ENCODE measurements at regions not wholly inside any gene's neighbourhood (a gene's known extent, or its start where the extent isn't known, plus 50 kb on each side); places are given as distances from the start of the nearest gene placed in this dataset.

GRCh38 chrX:43380704-43381103 lies 275.4 kb upstream of the MAOA start:
- H2AFZ ChIP-seq (ENCODE audit: low read length): no peak overlapping the region
- H2BK15ac ChIP-seq (ENCODE audit: low read length): no peak overlapping the region
- H3K4ac ChIP-seq (replicated peaks; ENCODE audit: insufficient read length, low read depth, low read length): no peak overlapping the region
- no peak overlapping the region for H2BK12ac ChIP-seq (ENCODE audit: low read depth, low read length)
- H4K20me1 ChIP-seq (replicated peaks in 1 of 2; ENCODE audit: control insufficient read depth in 1 of 2, insufficient read depth in 2 of 2, low read length in 2 of 2): no peaks in the 10 kb centered on the region
- H3K79me2 ChIP-seq (ENCODE audit: control insufficient read depth in 1 of 2, insufficient read depth in 2 of 2, low read length in 2 of 2): no peaks in the 10 kb centered on the region
- no peak overlapping the region for H4K8ac ChIP-seq (ENCODE audit: extremely low read depth, insufficient read depth, low read length)
- no peak overlapping the region for H3K9ac ChIP-seq (replicated peaks in 1 of 4; ENCODE audit: extremely low read depth in 1 of 4, low read depth in 3 of 4, low read length in 3 of 4)
- DNase-seq (ENCODE audit: low read depth in 1 of 2, low spot score in 2 of 2): no peak
- H3K23ac ChIP-seq (ENCODE audit: insufficient read length): no peak overlapping the region
- 95% methylated on average over 5 of the region's 6 CpGs; no CpG with 5 or more reads in 1 of the 2 experiments for WGBS, 2 experiments (ENCODE audit: extremely low coverage in 1 of 2, insufficient coverage in 1 of 2, insufficient read length in 1 of 2, insufficient replicate concordance in 2 of 2, low coverage in 1 of 2, low lambda C conversion rate in 2 of 2, missing lambda C conversion rate in 1 of 2)
- H3K4me2 ChIP-seq (ENCODE audit: insufficient read depth in 1 of 2, low read depth in 2 of 2, low read length in 2 of 2): no peak overlapping the region
- no peak overlapping the region for H3K27ac ChIP-seq (ENCODE audit: low read depth, low read length)
- no peak overlapping the region for H3K18ac ChIP-seq (ENCODE audit: extremely low read depth, low read length)
- H3K14ac ChIP-seq (ENCODE audit: insufficient read length): no peak overlapping the region
- H4K5ac ChIP-seq (ENCODE audit: insufficient read length, low read depth, low read length): no peak overlapping the region
- no peak overlapping the region for H2BK120ac ChIP-seq (replicated peaks; ENCODE audit: low read depth, low read length)
- no peaks in the 10 kb centered on the region for H3K36me3 ChIP-seq (ENCODE audit: control insufficient read depth in 2 of 4, insufficient read depth in 4 of 4, low read length in 3 of 4)
- no peak overlapping the region for H2BK20ac ChIP-seq (ENCODE audit: low read length)
- CTCF ChIA-PET (ENCODE audit: partially characterized antibody): no interaction called here
- H3K9me3 ChIP-seq (ENCODE audit: insufficient read depth in 2 of 2, low read depth in 1 of 2, low read length in 1 of 2): peaks cover 0 to 5% of the 10 kb centered on the region in 2 experiments; a peak in 3 of 4 replicates
- no peaks in the 10 kb centered on the region for H3K79me1 ChIP-seq (ENCODE audit: low read depth, low read length)
- no peak overlapping the region for H2BK5ac ChIP-seq (ENCODE audit: low read depth, low read length)
- H3K4me1 ChIP-seq (replicated peaks in 1 of 4; ENCODE audit: control insufficient read depth in 3 of 4, insufficient read depth in 4 of 4, low read length in 3 of 4): no peaks in the 10 kb centered on the region
- H3K56ac ChIP-seq (replicated peaks; ENCODE audit: insufficient read length, low read depth, low read length): no peak overlapping the region
- FAIRE-seq: no peak
- no peak overlapping the region for H4K91ac ChIP-seq (replicated peaks; ENCODE audit: insufficient read length, low read length)
- H3K4me3 ChIP-seq (ENCODE audit: extremely low read depth in 1 of 4, insufficient read depth in 2 of 4, low read depth in 3 of 4, low read length in 4 of 4): no peak overlapping the region
- POLR2A ChIA-PET (ENCODE audit: partially characterized antibody): no interaction called here
- no peak overlapping the region for H2AK5ac ChIP-seq (ENCODE audit: low read depth, low read length)
- H3K23me2 ChIP-seq (ENCODE audit: low read depth, low read length): no peaks in the 10 kb centered on the region
- no peaks in the 10 kb centered on the region for H3K27me3 ChIP-seq (replicated peaks in 1 of 4; ENCODE audit: control insufficient read depth in 3 of 4, extremely low read depth in 1 of 4, insufficient read depth in 3 of 4, low read length in 3 of 4)
- TF ChIP-seq SUZ12 (IDR thresholded peaks at IDR 0.05; ENCODE audit: low read length) (no peak), RNF2 (IDR thresholded peaks at IDR 0.05; ENCODE audit: borderline replicate concordance, low read depth, low read length, missing control alignments, poor library complexity, severe bottlenecking) (no peak), CEBPB (IDR thresholded peaks at IDR 0.05; ENCODE audit: low read depth, low read length) (no peak), CBX8 (IDR thresholded peaks at IDR 0.05; ENCODE audit: borderline replicate concordance, low read depth, low read length) (no peak), BACH1 (IDR thresholded peaks at IDR 0.05; ENCODE audit: low read length) (no peak), USF2 (IDR thresholded peaks at IDR 0.05; ENCODE audit: low read length) (no peak), SIN3A (conservative IDR thresholded peaks at IDR 0.05 in 1 of 2, IDR thresholded peaks at IDR 0.05 in 1 of 2; ENCODE audit: low read depth in 1 of 2, low read length in 2 of 2) (no peak), POLR2AphosphoS5 (IDR thresholded peaks at IDR 0.05; ENCODE audit: low read depth, low read length) (no peak), TCF12 (IDR thresholded peaks at IDR 0.05; ENCODE audit: low read depth, low read length) (no peak), KDM4A (IDR thresholded peaks at IDR 0.05; ENCODE audit: low read depth, low read length, severe bottlenecking) (no peak), SIX5 (IDR thresholded peaks at IDR 0.05; ENCODE audit: low read depth, low read length) (no peak), JUND (IDR thresholded peaks at IDR 0.05; ENCODE audit: low read length) (no peak), SAP30 (IDR thresholded peaks at IDR 0.05; ENCODE audit: insufficient read depth, insufficient replicate concordance, low read length) (no peak), NANOG (IDR thresholded peaks at IDR 0.05; ENCODE audit: insufficient read depth, low read depth, low read length, poor library complexity, severe bottlenecking) (no peak)
